ENCODE measurements at regions not wholly inside any gene's neighbourhood (a gene's known extent, or its start where the extent isn't known, plus 50 kb on each side); places are given as distances from the start of the nearest gene placed in this dataset.

- ATAC-seq: no peak
- TF ChIP-seq SNAI2 (CRISPR knock-in tag; IDR thresholded peaks at IDR 0.05) (no peak), ZC3H10 (CRISPR knock-in tag; IDR thresholded peaks at IDR 0.05) (no peak), ZNF70 (CRISPR knock-in tag; IDR thresholded peaks at IDR 0.05) (no peak), TCF4 (CRISPR knock-in tag; IDR thresholded peaks at IDR 0.05; ENCODE audit: borderline replicate concordance) (no peak), RARB (CRISPR knock-in tag; IDR thresholded peaks at IDR 0.05) (no peak), GLIS3 (CRISPR knock-in tag; IDR thresholded peaks at IDR 0.05) (no peak), PATZ1 (CRISPR knock-in tag; IDR thresholded peaks at IDR 0.05; ENCODE audit: borderline replicate concordance) (no peak), BACH2 (CRISPR knock-in tag; IDR thresholded peaks at IDR 0.05; ENCODE audit: borderline replicate concordance) (no peak), ZFP3 (CRISPR knock-in tag; IDR thresholded peaks at IDR 0.05) (no peak), ESRRG (CRISPR knock-in tag; IDR thresholded peaks at IDR 0.05) (no peak), TSHZ2 (CRISPR knock-in tag; IDR thresholded peaks at IDR 0.05) (no peak), ZFP30 (CRISPR knock-in tag; IDR thresholded peaks at IDR 0.05) (no peak), ARNTL (CRISPR knock-in tag; IDR thresholded peaks at IDR 0.05; ENCODE audit: borderline replicate concordance, low read depth) (no peak)
Observed at GRCh38 chr9:32716955-32717543, 66.3 kb upstream of the TMEM215 start.

- TF ChIP-seq ARNTL (CRISPR knock-in tag; IDR thresholded peaks at IDR 0.05; ENCODE audit: borderline replicate concordance, low read depth) (no peak), ISL1 (CRISPR knock-in tag; IDR thresholded peaks at IDR 0.05) (no peak), ESRRG (CRISPR knock-in tag; IDR thresholded peaks at IDR 0.05) (no peak), TOX (CRISPR knock-in tag; IDR thresholded peaks at IDR 0.05; ENCODE audit: borderline replicate concordance) (no peak)
- ATAC-seq: no peak
Observed at GRCh38 chr9:32722704-32723103, 60.6 kb upstream of the TMEM215 start.

- ATAC-seq: no peak
Observed at GRCh38 chr9:32723789-32724325, 59.5 kb upstream of the TMEM215 start.

More at GRCh38 chr9:32723789-32724325, 59.5 kb upstream of the TMEM215 start:
- TF ChIP-seq ESRRG (CRISPR knock-in tag; IDR thresholded peaks at IDR 0.05) (no peak), TSHZ2 (CRISPR knock-in tag; IDR thresholded peaks at IDR 0.05) (no peak), ZFP3 (CRISPR knock-in tag; IDR thresholded peaks at IDR 0.05) (no peak), OSR1 (CRISPR knock-in tag; IDR thresholded peaks at IDR 0.05) (no peak), POU6F1 (CRISPR knock-in tag; IDR thresholded peaks at IDR 0.05; ENCODE audit: borderline replicate concordance, low read depth) (no peak), CSRNP3 (CRISPR knock-in tag; IDR thresholded peaks at IDR 0.05) (no peak)
